Esophagus squamous epithelium (tissue), 4 donors: ENCODE measurements at regions not wholly inside any gene's neighbourhood (a gene's known extent, or its start where the extent isn't known, plus 50 kb on each side); places are given as distances from the start of the nearest gene placed in this dataset.

ENCODE experiments used
- POLR2A ChIP-seq, 4 donors: fragments of 450-650 bp; IDR thresholded peaks; one replicate each; pipeline ENCODE4 v1.6.1; 2017; ENCODE audit warnings: antibody characterized with exemption in 4 of 4, mild to moderate bottlenecking in 4 of 4, moderate library complexity in 3 of 4
- TF ChIP-seq, protein P1 (sequence below), 6 experiments: fragments of 450-650 bp in 4 of 6; fragments of 200-600 bp in 2 of 6; sonication (generic) in 2 of 6; IDR thresholded peaks; one replicate each; pipeline ENCODE4 v1.5.1; 2016 to 2019; ENCODE audit warnings: antibody characterized with exemption in 6 of 6, mild to moderate bottlenecking in 4 of 6, moderate library complexity in 4 of 6

GRCh38 chr6:56868687-56869086 is 86.2 kb upstream of the BEND6 start:
- TF ChIP-seq, protein P1, sequence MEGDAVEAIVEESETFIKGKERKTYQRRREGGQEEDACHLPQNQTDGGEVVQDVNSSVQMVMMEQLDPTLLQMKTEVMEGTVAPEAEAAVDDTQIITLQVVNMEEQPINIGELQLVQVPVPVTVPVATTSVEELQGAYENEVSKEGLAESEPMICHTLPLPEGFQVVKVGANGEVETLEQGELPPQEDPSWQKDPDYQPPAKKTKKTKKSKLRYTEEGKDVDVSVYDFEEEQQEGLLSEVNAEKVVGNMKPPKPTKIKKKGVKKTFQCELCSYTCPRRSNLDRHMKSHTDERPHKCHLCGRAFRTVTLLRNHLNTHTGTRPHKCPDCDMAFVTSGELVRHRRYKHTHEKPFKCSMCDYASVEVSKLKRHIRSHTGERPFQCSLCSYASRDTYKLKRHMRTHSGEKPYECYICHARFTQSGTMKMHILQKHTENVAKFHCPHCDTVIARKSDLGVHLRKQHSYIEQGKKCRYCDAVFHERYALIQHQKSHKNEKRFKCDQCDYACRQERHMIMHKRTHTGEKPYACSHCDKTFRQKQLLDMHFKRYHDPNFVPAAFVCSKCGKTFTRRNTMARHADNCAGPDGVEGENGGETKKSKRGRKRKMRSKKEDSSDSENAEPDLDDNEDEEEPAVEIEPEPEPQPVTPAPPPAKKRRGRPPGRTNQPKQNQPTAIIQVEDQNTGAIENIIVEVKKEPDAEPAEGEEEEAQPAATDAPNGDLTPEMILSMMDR (IDR thresholded peaks at IDR 0.05): no peak
- no peak for TF ChIP-seq POLR2A (IDR thresholded peaks at IDR 0.05)
